Epithelial cell of proximal tubule (primary cell): ENCODE measurements at regions not wholly inside any gene's neighbourhood (a gene's known extent, or its start where the extent isn't known, plus 50 kb on each side); places are given as distances from the start of the nearest gene placed in this dataset.
"Not testable (repeated sequence)": the region's sequence is repeated elsewhere in the genome, so short reads cannot be mapped to it uniquely, and the experiment has no call there.

Source experiments
- DNase-seq: peaks from one replicate; pipeline ENCODE4 v3.0.0-alpha.2; 2011; ENCODE audit warnings: low read depth
- H3K4me3 ChIP-seq: 2 replicates; pipeline ENCODE4 v1.5.1; 2011; ENCODE audit warnings: low read depth, mild to moderate bottlenecking, low read length
- CTCF ChIP-seq: conservative IDR thresholded peaks from 2 replicates; pipeline ENCODE4 v1.5.1; 2012; ENCODE audit warnings: low read depth, mild to moderate bottlenecking, low read length

DNA sequence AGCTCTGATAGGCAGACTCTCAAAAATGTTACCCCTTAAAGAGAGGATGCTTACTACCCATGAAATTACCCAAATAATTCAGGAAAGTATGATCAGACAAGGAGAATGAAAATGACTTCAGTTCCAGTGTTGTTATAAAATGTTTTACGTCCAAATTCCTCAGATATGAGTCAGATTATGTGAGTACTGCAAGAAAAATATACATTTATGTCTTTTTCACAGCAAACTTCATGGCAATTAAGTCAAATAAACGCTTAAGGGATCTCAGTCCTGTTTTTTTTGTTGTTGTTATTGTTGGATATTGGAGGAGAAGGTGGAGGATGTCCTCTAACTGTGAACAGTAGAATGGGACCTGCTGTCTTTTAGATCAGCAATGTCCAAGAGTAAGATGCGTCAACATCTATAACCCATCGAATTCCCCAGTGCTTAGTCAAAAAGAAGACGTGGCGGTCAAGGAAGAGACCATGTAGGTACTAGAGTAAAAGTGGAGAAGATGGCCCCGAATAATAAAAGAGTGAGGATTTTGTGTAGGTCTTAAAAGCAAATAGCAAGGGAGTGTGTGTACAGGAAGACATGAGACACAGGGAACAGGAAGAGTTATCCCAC, 215.4 kb upstream of the IRS2 start:
- no peak for TF ChIP-seq CTCF
- no peak for DNase-seq
- H3K4me3 ChIP-seq, result no peak overlapping the region

DNA sequence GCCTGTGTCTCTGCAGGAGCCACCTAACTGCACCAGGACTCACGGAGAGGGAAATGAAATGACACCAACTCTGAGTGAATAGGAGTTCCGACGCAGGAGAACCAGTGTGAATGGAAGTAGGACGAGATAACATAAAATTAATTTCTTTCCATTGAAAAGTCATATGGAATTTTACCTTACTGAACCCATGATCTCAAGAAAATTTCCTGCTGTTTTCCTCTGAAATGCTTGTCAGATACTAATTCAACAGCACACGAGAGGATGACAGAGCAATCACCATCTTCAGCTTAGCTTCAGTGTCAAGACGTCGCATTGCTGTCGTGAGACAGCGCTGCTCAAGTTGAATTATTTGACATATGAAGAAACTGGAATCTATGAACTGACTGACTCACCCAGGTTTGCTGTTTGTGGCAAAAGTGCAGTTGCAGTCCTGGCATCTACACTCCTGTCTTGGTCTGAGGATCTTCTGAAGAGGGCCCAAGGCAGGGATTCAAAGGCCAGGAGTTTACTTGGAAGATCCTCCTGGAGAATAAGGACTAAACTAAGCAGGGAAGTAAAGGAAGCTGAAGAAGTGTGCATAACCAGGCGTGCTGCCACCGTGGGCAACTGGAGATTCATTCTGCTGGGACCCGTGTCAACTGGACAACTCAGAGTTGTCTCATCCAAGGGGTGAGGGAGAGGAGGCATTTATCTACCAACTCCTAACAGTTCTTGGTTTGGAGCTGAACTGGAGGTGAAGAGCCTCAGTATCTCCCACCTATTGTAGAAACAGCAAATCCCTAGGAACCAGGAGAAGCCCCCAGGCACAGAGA, 214.4 kb upstream of the IRS2 start:
- H3K4me3 ChIP-seq, result no peak overlapping the region
- DNase-seq, result no peak
- no peak for TF ChIP-seq CTCF

DNA sequence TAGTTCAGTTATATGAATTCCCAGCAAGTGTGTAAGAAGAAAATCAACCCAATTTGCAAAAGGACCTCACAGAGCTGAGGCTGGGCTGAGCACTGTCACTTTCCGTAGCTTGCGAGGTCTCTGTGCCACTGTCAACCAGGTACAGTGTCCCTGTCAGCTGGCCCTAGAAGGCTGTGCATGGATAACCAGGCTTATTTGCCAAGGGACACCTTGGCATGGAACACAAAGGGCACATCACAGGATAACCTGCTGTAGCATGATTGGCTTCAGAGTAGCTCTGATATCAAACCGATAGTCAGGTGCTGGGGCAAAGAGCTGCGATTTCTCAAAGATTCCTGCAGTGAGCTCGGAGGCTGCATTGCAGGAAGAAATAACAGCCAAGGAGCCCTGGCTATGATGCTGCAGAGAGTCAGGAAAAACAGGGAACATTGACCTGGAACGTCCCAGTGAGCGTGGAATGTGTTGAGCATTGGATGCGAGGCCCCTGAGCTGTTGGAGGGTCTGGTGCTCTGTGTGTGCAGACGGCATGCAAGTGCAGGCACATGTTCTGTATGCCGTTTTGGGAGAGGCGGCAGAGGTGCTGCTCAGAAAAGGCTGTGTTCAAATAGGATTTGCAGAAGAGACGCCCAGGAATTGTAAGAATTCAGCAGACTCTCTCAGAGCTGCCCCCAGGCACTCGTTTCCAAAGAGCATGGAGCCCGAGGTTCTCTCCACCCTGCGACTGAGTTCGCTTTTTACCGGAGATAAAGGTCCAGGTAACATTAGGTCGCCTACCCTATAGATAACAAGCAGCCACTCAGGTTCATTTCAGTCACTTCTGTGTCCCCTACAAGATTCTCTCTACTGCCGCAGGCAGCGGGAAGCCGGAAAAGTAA, 213.5 kb upstream of the IRS2 start:
- no peak for DNase-seq
- H3K4me3 ChIP-seq, result no peak overlapping the region
- TF ChIP-seq CTCF, result no peak

- peak; percentile 39 for TF ChIP-seq CTCF
- DNase-seq, result peak; percentile 97
- no peak overlapping the region for H3K4me3 ChIP-seq
These were observed 212.5 kb upstream of the IRS2 start for GRCh38 chr13:109998684-109999533.

DNA sequence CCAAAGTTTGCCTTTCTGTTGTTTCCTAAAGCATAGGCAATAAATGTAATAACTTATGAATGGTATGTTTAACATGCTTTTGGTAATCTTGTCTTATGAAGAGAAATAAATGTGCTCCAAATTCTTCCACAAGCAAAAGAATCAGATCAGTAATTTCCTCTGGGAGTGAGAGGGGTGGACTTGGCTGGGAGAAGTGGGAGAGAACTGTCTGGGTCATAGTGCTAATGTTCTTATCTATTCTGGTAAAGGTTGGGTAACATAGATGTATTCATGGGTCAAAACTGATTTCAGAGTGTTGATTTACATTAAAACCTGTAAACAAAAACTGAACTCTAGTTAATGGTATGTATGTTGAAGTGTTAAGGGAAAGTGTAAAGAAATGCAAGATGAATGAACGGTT, 211.7 kb upstream of the IRS2 start:
- H3K4me3 ChIP-seq, result no peak overlapping the region
- no peak for TF ChIP-seq CTCF
- DNase-seq, result no peak

GRCh38 chr13:109997056-109997595, 210.7 kb upstream of the IRS2 start:
- DNase-seq, H3K4me3 ChIP-seq: not testable (repeated sequence)
